WTC11 (cell line): ENCODE measurements at regions not wholly inside any gene's neighbourhood (a gene's known extent, or its start where the extent isn't known, plus 50 kb on each side); places are given as distances from the start of the nearest gene placed in this dataset.

ENCODE experiments used
- ATAC-seq: fragments of 200-7000 bp; cut with Tn5 transposase; 2 replicates; pipeline ENCODE4 v1.10.0; 2021; ENCODE audit warnings: mild to moderate bottlenecking, moderate library complexity
- CTCF ChIA-PET: fragments of 300-600 bp; sonication (Branson Sonifier 250); formaldehyde crosslinking; loops from one replicate; lab custom pipeline; 2021; ENCODE audit warnings: antibody characterized with exemption; lab: Charles Lee
- POLR2A ChIA-PET: fragments of 350-600 bp; sonication (Branson Sonifier 250); formaldehyde crosslinking; loops from one replicate; lab custom pipeline; 2021; ENCODE audit warnings: antibody characterized with exemption; lab: Charles Lee
- DNase-seq: peaks from one replicate; pipeline ENCODE4 v3.0.0; 2021; ENCODE audit warnings: low spot score
- H3K27ac Mint-ChIP-seq: 2 replicates; pipeline ENCODE4 v1.8.0; 2021; ENCODE audit warnings: mixed read lengths
- H3K27me3 Mint-ChIP-seq: 2 replicates; pipeline ENCODE4 v1.8.0; 2021; ENCODE audit warnings: low read depth, mild to moderate bottlenecking, moderate library complexity, mixed read lengths
- H3K36me3 Mint-ChIP-seq: 2 replicates; pipeline ENCODE4 v1.8.0; 2021; ENCODE audit warnings: mixed read lengths
- H3K4me1 Mint-ChIP-seq: 2 replicates; pipeline ENCODE4 v1.8.0; 2022; ENCODE audit warnings: mixed read lengths
- H3K4me3 Mint-ChIP-seq: 2 replicates; pipeline ENCODE4 v1.8.0; 2021; ENCODE audit warnings: mild to moderate bottlenecking, moderate library complexity, mixed read lengths
- H3K9me3 Mint-ChIP-seq: 2 replicates; pipeline ENCODE4 v1.8.0; 2021; ENCODE audit warnings: mixed read lengths
- CBFB ChIP-seq: sonication (generic); formaldehyde crosslinking; IDR thresholded peaks from 2 replicates; pipeline ENCODE4 v1.8.1; 2022; ENCODE audit warnings: mild to moderate bottlenecking, low read depth, missing genetic modification reagents
- CTCF ChIP-seq: fragments of 200-600 bp; IDR thresholded peaks from 2 replicates; pipeline ENCODE4 v1.8.0; 2022; ENCODE audit warnings: antibody characterized with exemption
- ETV6 ChIP-seq: sonication (generic); formaldehyde crosslinking; IDR thresholded peaks from 2 replicates; pipeline ENCODE4 v1.8.1; 2022; ENCODE audit warnings: mild to moderate bottlenecking, missing genetic modification reagents
- FOXJ3 ChIP-seq: sonication (generic); formaldehyde crosslinking; IDR thresholded peaks from 2 replicates; pipeline ENCODE4 v1.9.0; 2021; ENCODE audit warnings: missing genetic modification reagents, mild to moderate bottlenecking, borderline replicate concordance
- FOXK1 ChIP-seq: sonication (generic); formaldehyde crosslinking; IDR thresholded peaks from 2 replicates; pipeline ENCODE4 v1.8.0; 2022; ENCODE audit warnings: mild to moderate bottlenecking, moderate library complexity, missing genetic modification reagents
- FOXP1 ChIP-seq: sonication (generic); formaldehyde crosslinking; IDR thresholded peaks from 2 replicates; pipeline ENCODE4 v1.8.0; 2022; ENCODE audit warnings: missing genetic modification reagents, mild to moderate bottlenecking, moderate library complexity, borderline replicate concordance
- FOXP4 ChIP-seq: sonication (generic); formaldehyde crosslinking; IDR thresholded peaks from 2 replicates; pipeline ENCODE4 v1.8.0; 2022; ENCODE audit warnings: mild to moderate bottlenecking, missing genetic modification reagents
- HMGA2 ChIP-seq: fragments of 250-450 bp; sonication (Bioruptor Pico); IDR thresholded peaks from 2 replicates; pipeline ENCODE4 v1.4.0; 2021; ENCODE audit warnings: mild to moderate bottlenecking, moderate library complexity
- HMGXB4 ChIP-seq: sonication (generic); formaldehyde crosslinking; IDR thresholded peaks from 2 replicates; pipeline ENCODE4 v1.8.1; 2023; ENCODE audit warnings: mild to moderate bottlenecking, moderate library complexity, missing genetic modification reagents
- JUN ChIP-seq: sonication (generic); formaldehyde crosslinking; IDR thresholded peaks from 2 replicates; pipeline ENCODE4 v1.8.0; 2023; ENCODE audit warnings: mild to moderate bottlenecking, missing genetic modification reagents
- MLX ChIP-seq: sonication (generic); formaldehyde crosslinking; IDR thresholded peaks from 2 replicates; pipeline ENCODE4 v1.8.1; 2023; ENCODE audit warnings: mild to moderate bottlenecking, missing genetic modification reagents, moderate library complexity
- MXD4 ChIP-seq: fragments of 250-450 bp; sonication (Bioruptor Pico); IDR thresholded peaks from 2 replicates; pipeline ENCODE4 v1.8.0; 2021; ENCODE audit warnings: mild to moderate bottlenecking, moderate library complexity, borderline replicate concordance
- NFATC4 ChIP-seq: fragments of 250-450 bp; sonication (Bioruptor Pico); IDR thresholded peaks from 2 replicates; pipeline ENCODE4 v1.9.0; 2021; ENCODE audit warnings: mild to moderate bottlenecking
- NFE2L1 ChIP-seq: sonication (generic); formaldehyde crosslinking; IDR thresholded peaks from 2 replicates; pipeline ENCODE4 v1.8.1; 2023; ENCODE audit warnings: missing genetic modification reagents
- NR1H2 ChIP-seq: sonication (generic); formaldehyde crosslinking; IDR thresholded peaks from 2 replicates; pipeline ENCODE4 v1.9.0; 2021; ENCODE audit warnings: mild to moderate bottlenecking, moderate library complexity, missing genetic modification reagents
- OVOL2 ChIP-seq: fragments of 250-450 bp; sonication (Bioruptor Pico); IDR thresholded peaks from 2 replicates; pipeline ENCODE4 v1.9.0; 2021; ENCODE audit warnings: mild to moderate bottlenecking, borderline replicate concordance
- PRDM15 ChIP-seq: sonication (generic); formaldehyde crosslinking; IDR thresholded peaks from 2 replicates; pipeline ENCODE4 v1.8.0; 2022; ENCODE audit warnings: missing genetic modification reagents
- SMAD4 ChIP-seq: sonication (generic); formaldehyde crosslinking; IDR thresholded peaks from 2 replicates; pipeline ENCODE4 v1.8.0; 2022; ENCODE audit warnings: mild to moderate bottlenecking, missing genetic modification reagents
- TEAD1 ChIP-seq: sonication (generic); formaldehyde crosslinking; IDR thresholded peaks from 2 replicates; pipeline ENCODE4 v1.8.0; 2022; ENCODE audit warnings: mild to moderate bottlenecking, missing genetic modification reagents
- USF1 ChIP-seq: sonication (generic); formaldehyde crosslinking; IDR thresholded peaks from 2 replicates; pipeline ENCODE4 v1.8.0; 2022; ENCODE audit warnings: mild to moderate bottlenecking, missing genetic modification reagents
- ZNF121 ChIP-seq: sonication (generic); formaldehyde crosslinking; IDR thresholded peaks from 2 replicates; pipeline ENCODE4 v1.8.0; 2023; ENCODE audit warnings: missing genetic modification reagents
- ZNF138 ChIP-seq: sonication (generic); formaldehyde crosslinking; conservative IDR thresholded peaks from 2 replicates; pipeline ENCODE4 v1.8.1; 2022; ENCODE audit warnings: mild to moderate bottlenecking, moderate library complexity, missing genetic modification reagents
- ZNF219 ChIP-seq: sonication (generic); formaldehyde crosslinking; IDR thresholded peaks from 2 replicates; pipeline ENCODE4 v1.8.0; 2023; ENCODE audit warnings: missing genetic modification reagents, mild to moderate bottlenecking, borderline replicate concordance
- ZNF232 ChIP-seq: sonication (generic); formaldehyde crosslinking; IDR thresholded peaks from 2 replicates; pipeline ENCODE4 v1.8.0; 2022; ENCODE audit warnings: mild to moderate bottlenecking, missing genetic modification reagents
- ZNF317 ChIP-seq: sonication (generic); formaldehyde crosslinking; IDR thresholded peaks from 2 replicates; pipeline ENCODE4 v1.8.1; 2023; ENCODE audit warnings: low read depth, mild to moderate bottlenecking, moderate library complexity, missing genetic modification reagents, borderline replicate concordance
- ZNF416 ChIP-seq: fragments of 250-450 bp; sonication (Bioruptor Pico); IDR thresholded peaks from 2 replicates; pipeline ENCODE4 v1.9.0; 2021; ENCODE audit warnings: mild to moderate bottlenecking, inconsistent platforms
- ZNF423 ChIP-seq: fragments of 250-450 bp; sonication (Bioruptor Pico); IDR thresholded peaks from 2 replicates; pipeline ENCODE4 v2.1.2; 2022; ENCODE audit warnings: mild to moderate bottlenecking, moderate library complexity
- ZNF671 ChIP-seq: fragments of 250-450 bp; sonication (Bioruptor Pico); IDR thresholded peaks from 2 replicates; pipeline ENCODE4 v1.8.0; 2021; ENCODE audit warnings: mild to moderate bottlenecking

GRCh38 chr1:177890479-177890878 is 79.4 kb downstream of the SEC16B start:
- POLR2A ChIA-PET = no interaction called here
- H3K36me3 Mint-ChIP-seq = peaks cover 22% of the 10 kb centered on the region
- CTCF ChIA-PET = no interaction called here
- DNase-seq = no peak
- peaks cover 3% of the 10 kb centered on the region; the same call in 1 of the 2 replicates for H3K27me3 Mint-ChIP-seq
- TF ChIP-seq MXD4 (CRISPR knock-in tag) (no peak), FOXJ3 (CRISPR knock-in tag) (no peak), ZNF317 (CRISPR knock-in tag) (no peak), FOXP4 (CRISPR knock-in tag) (no peak), ZNF219 (CRISPR knock-in tag) (no peak), CBFB (CRISPR knock-in tag) (no peak), FOXK1 (no peak), NFATC4 (CRISPR knock-in tag) (no peak), HMGXB4 (CRISPR knock-in tag) (no peak), CTCF (no peak), HMGA2 (no peak), ZNF121 (CRISPR knock-in tag) (no peak), ZNF416 (CRISPR knock-in tag) (no peak), TEAD1 (CRISPR knock-in tag) (no peak), ETV6 (no peak), NR1H2 (CRISPR knock-in tag) (no peak)
- TF ChIP-seq, all 79 proteins: peak for 0
- Mint-ChIP-seq H3K27ac (no peak overlapping the region), H3K4me1 (no peaks in the 10 kb centered on the region), H3K4me3 (no peak overlapping the region), H3K9me3 (peaks cover 44% of the 10 kb centered on the region)
- ATAC-seq = no peak

GRCh38 chr1:177884479-177885021 is 85.3 kb downstream of the SEC16B start:
- Mint-ChIP-seq H3K36me3 (no peaks in the 10 kb centered on the region), H3K4me3 (no peak overlapping the region), H3K9me3 (peaks cover 11% of the 10 kb centered on the region), H3K27me3 (no peaks in the 10 kb centered on the region; the same call in 1 of the 2 replicates), H3K27ac (no peak overlapping the region), H3K4me1 (no peaks in the 10 kb centered on the region)
- no peak for ATAC-seq
- ChIA-PET POLR2A (no interaction called here), CTCF (no interaction called here)
- no peak for DNase-seq
- TF ChIP-seq ZNF671 (CRISPR knock-in tag) (no peak), ETV6 (no peak), ZNF232 (CRISPR knock-in tag) (no peak), NFE2L1 (CRISPR knock-in tag) (no peak), FOXP1 (CRISPR knock-in tag) (no peak), SMAD4 (CRISPR knock-in tag) (no peak), PRDM15 (CRISPR knock-in tag) (no peak), JUN (CRISPR knock-in tag) (no peak), USF1 (no peak), OVOL2 (CRISPR knock-in tag) (no peak), NR1H2 (CRISPR knock-in tag) (no peak), MXD4 (CRISPR knock-in tag) (no peak), ZNF138 (CRISPR knock-in tag) (no peak), ZNF423 (CRISPR knock-in tag) (no peak), MLX (CRISPR knock-in tag) (no peak)
